ENCODE measurements at regions not wholly inside any gene's neighbourhood (a gene's known extent, or its start where the extent isn't known, plus 50 kb on each side); places are given as distances from the start of the nearest gene placed in this dataset.

GRCh38 chr3:102290241-102290640 lies 144.6 kb upstream of the ZPLD1 start:
- TF ChIP-seq POLR2AphosphoS5 (IDR thresholded peaks at IDR 0.05) = no peak
- no peak for TF ChIP-seq CTCF (IDR thresholded peaks at IDR 0.05)
- no peak for TF ChIP-seq EP300 (IDR thresholded peaks at IDR 0.05)
- TF ChIP-seq POLR2A (IDR thresholded peaks at IDR 0.05) = no peak
